HEK293T (cell line): ENCODE measurements at regions not wholly inside any gene's neighbourhood (a gene's known extent, or its start where the extent isn't known, plus 50 kb on each side); places are given as distances from the start of the nearest gene placed in this dataset.

ENCODE experiments used
- ARNT ChIP-seq: fragments of 450-650 bp; IDR thresholded peaks from 2 replicates; pipeline ENCODE4 v1.6.1; 2017; ENCODE audit warnings: mild to moderate bottlenecking
- ELF4 ChIP-seq: fragments of 450-650 bp; IDR thresholded peaks from 2 replicates; pipeline ENCODE4 v1.6.1; 2017; ENCODE audit warnings: antibody characterized with exemption
- FOXA1 ChIP-seq: fragments of 450-650 bp; IDR thresholded peaks from 2 replicates; pipeline ENCODE4 v1.6.1; 2016; ENCODE audit warnings: mild to moderate bottlenecking
- FOXM1 ChIP-seq: fragments of 450-650 bp; IDR thresholded peaks from 2 replicates; pipeline ENCODE4 v1.6.1; 2017; ENCODE audit warnings: mild to moderate bottlenecking, borderline replicate concordance
- LEF1 ChIP-seq: fragments of 450-650 bp; IDR thresholded peaks from 2 replicates; pipeline ENCODE4 v1.6.1; 2017; ENCODE audit warnings: mild to moderate bottlenecking, borderline replicate concordance
- SP1 ChIP-seq: fragments of 450-650 bp; IDR thresholded peaks from 2 replicates; pipeline ENCODE4 v1.6.1; 2017
- SUZ12 ChIP-seq: fragments of 450-650 bp; IDR thresholded peaks from 2 replicates; pipeline ENCODE4 v1.6.1; 2016; ENCODE audit warnings: mild to moderate bottlenecking
- ZNF384 ChIP-seq: fragments of 450-650 bp; IDR thresholded peaks from 2 replicates; pipeline ENCODE4 v1.6.1; 2016

GRCh38 chr6:1028723-1029122 lies 283.2 kb upstream of the FOXQ1 start:
- TF ChIP-seq SUZ12 (no peak), SP1 (no peak), ZNF384 (no peak), FOXM1 (no peak), ARNT (no peak), FOXA1 (no peak), ELF4 (no peak), LEF1 (no peak)
